ENCODE measurements at regions not wholly inside any gene's neighbourhood (a gene's known extent, or its start where the extent isn't known, plus 50 kb on each side); places are given as distances from the start of the nearest gene placed in this dataset.

DNA sequence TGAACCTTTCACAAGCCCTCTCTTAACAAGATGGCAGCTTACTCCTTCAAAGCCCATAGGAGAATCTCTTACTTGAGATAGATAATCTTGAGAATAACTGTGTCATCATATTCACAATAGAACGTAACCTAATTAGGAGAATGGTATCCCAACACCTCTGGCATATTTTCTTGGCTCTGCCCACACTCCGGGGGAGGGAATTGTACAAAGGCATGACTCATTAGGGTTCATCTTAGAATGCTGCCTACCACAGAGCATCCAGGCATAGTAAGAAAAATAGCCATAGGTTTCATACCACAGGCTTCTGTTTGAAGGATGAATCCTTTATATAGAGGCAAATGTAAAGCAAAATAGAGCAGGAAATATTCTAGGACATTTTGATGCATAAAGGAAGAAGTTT lies 1100.6 kb upstream of the CITED2 start:
- no peaks in the 10 kb centered on the region for H3K36me3 ChIP-seq (ENCODE audit: control insufficient read depth, insufficient read depth, low read length)
- no peak overlapping the region for H2AFZ ChIP-seq (ENCODE audit: low read depth, low read length)
- H3K79me2 ChIP-seq (ENCODE audit: control insufficient read depth, insufficient read depth, low read length), result no peaks in the 10 kb centered on the region
- TF ChIP-seq EGR1 (conservative IDR thresholded peaks at IDR 0.05) (peak; percentile 32; the same call in 1 of the 2 replicates), CHAMP1 (IDR thresholded peaks at IDR 0.05) (no peak)
- ChIA-PET POLR2A (no interaction called here), CTCF (ENCODE audit: low intra/inter-chr PET ratio) (no interaction called here)
- H4K20me1 ChIP-seq (replicated peaks; ENCODE audit: control insufficient read depth, insufficient read depth, low read length), result no peaks in the 10 kb centered on the region
- no peak overlapping the region for H3K4me3 ChIP-seq
- no peaks in the 10 kb centered on the region for H3K4me1 ChIP-seq (replicated peaks in 1 of 2; ENCODE audit: control insufficient read depth in 2 of 2, insufficient read depth in 2 of 2, low read length in 2 of 2)
- FAIRE-seq (no peak), DNase-seq (ENCODE audit: extremely low read depth in 1 of 4, low spot score in 3 of 4) (no peak), ATAC-seq (no peak)
- H3K9me1 ChIP-seq (ENCODE audit: control insufficient read depth, insufficient read depth, low read length), result no peaks in the 10 kb centered on the region
- no peak overlapping the region for H3K9ac ChIP-seq (ENCODE audit: insufficient read depth in 1 of 2, low read depth in 2 of 2, low read length in 2 of 2)
- intact Hi-C loops (cut with micrococcal nuclease), result no loop called here
- no peak overlapping the region for H3K27ac ChIP-seq (ENCODE audit: extremely low read depth, low read depth, low read length)
- BruUV-seq (replicated peaks), result no TSS peak
- in situ Hi-C loops (cut with MboI), result no loop called here
- no peak overlapping the region for H3K4me2 ChIP-seq (ENCODE audit: insufficient read depth, low read length)
- no peaks in the 10 kb centered on the region for H3K9me3 ChIP-seq (replicated peaks; ENCODE audit: control insufficient read depth, insufficient read depth, low read depth, low read length)
- WGBS (ENCODE audit: insufficient coverage, low coverage, missing lambda C conversion rate), result 33% methylated on average over 2 of the region's 2 CpGs
- no peaks in the 10 kb centered on the region; a peak in 1 of 5 replicates for H3K27me3 ChIP-seq (ENCODE audit: control insufficient read depth in 2 of 2, insufficient read depth in 2 of 2, low read length in 2 of 2)

DNA sequence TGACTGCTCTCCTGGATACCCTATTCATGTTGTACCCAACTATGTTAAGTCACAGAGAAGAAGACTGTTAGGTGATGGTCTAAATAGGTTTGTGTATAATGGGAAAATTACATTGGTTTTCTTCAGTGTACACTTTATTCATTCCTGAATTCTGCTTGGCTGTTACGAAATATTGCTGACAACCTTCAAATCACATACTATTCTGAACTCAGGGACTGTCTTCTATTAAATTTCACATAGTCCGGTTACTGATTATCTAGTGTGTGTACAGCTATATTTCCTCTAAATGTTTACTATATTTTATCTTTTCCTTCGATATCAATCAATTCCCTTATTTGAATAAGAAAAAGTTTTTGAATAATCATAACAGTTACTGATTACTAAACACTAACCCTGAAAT lies 1090.3 kb upstream of the CITED2 start:
- Histone ChIP-seq H4K20me1 (replicated peaks; ENCODE audit: control insufficient read depth, insufficient read depth, low read length) (no peaks in the 10 kb centered on the region), H3K79me2 (ENCODE audit: control insufficient read depth, insufficient read depth, low read length) (no peaks in the 10 kb centered on the region), H3K4me2 (ENCODE audit: insufficient read depth, low read length) (no peak overlapping the region), H3K4me1 (replicated peaks in 1 of 2; ENCODE audit: control insufficient read depth in 2 of 2, insufficient read depth in 2 of 2, low read length in 2 of 2) (no peaks in the 10 kb centered on the region), H3K36me3 (ENCODE audit: control insufficient read depth, insufficient read depth, low read length) (no peaks in the 10 kb centered on the region), H3K9me1 (ENCODE audit: control insufficient read depth, insufficient read depth, low read length) (no peaks in the 10 kb centered on the region), H3K9ac (ENCODE audit: insufficient read depth in 1 of 2, low read depth in 2 of 2, low read length in 2 of 2) (no peak overlapping the region), H3K27me3 (ENCODE audit: control insufficient read depth in 2 of 2, insufficient read depth in 2 of 2, low read length in 2 of 2) (no peaks in the 10 kb centered on the region), H3K27ac (ENCODE audit: extremely low read depth, low read depth, low read length) (no peak overlapping the region), H2AFZ (ENCODE audit: low read depth, low read length) (no peak overlapping the region), H3K4me3 (no peak overlapping the region), H3K9me3 (replicated peaks; ENCODE audit: control insufficient read depth, insufficient read depth, low read depth, low read length) (no peaks in the 10 kb centered on the region)
- no peak for FAIRE-seq
- 47% methylated on average over 3 of the region's 3 CpGs for WGBS (ENCODE audit: insufficient coverage, low coverage, missing lambda C conversion rate)
- no TSS peak for BruUV-seq (replicated peaks)
- no peak for ATAC-seq
- CTCF ChIA-PET (ENCODE audit: low intra/inter-chr PET ratio), result no interaction called here
- POLR2A ChIA-PET, result no interaction called here
- in situ Hi-C loops (cut with MboI) (no loop called here), intact Hi-C loops (cut with micrococcal nuclease) (no loop called here)
- DNase-seq (ENCODE audit: extremely low read depth in 1 of 4, low spot score in 3 of 4), result no peak
- TF ChIP-seq ZNF133 (CRISPR knock-in tag; IDR thresholded peaks at IDR 0.05) (no peak), ZNF354B (CRISPR knock-in tag; IDR thresholded peaks at IDR 0.05) (no peak), SIX5 (IDR thresholded peaks at IDR 0.05; ENCODE audit: borderline replicate concordance in 1 of 2, insufficient read depth in 1 of 2, low read depth in 1 of 2, low read length in 2 of 2) (no peak), ZNF263 (CRISPR knock-in tag; IDR thresholded peaks at IDR 0.05; ENCODE audit: borderline replicate concordance) (no peak), PHB (CRISPR knock-in tag; IDR thresholded peaks at IDR 0.05) (no peak), TFAM (CRISPR knock-in tag; conservative IDR thresholded peaks at IDR 0.05) (no peak), SNIP1 (IDR thresholded peaks at IDR 0.05; ENCODE audit: low read depth) (no peak), RB1 (IDR thresholded peaks at IDR 0.05; ENCODE audit: low read depth) (no peak), MEIS2 (IDR thresholded peaks at IDR 0.05; ENCODE audit: partially characterized antibody) (no peak), RBM25 (IDR thresholded peaks at IDR 0.05; ENCODE audit: low read depth, low read length, severe bottlenecking) (no peak), CEBPZ (IDR thresholded peaks at IDR 0.05; ENCODE audit: borderline replicate concordance, low read depth, low read length) (no peak)

Data from K562 (cell line).